Caco-2 (cell line): ENCODE measurements at regions not wholly inside any gene's neighbourhood (a gene's known extent, or its start where the extent isn't known, plus 50 kb on each side); places are given as distances from the start of the nearest gene placed in this dataset.

ENCODE experiments used
- BruUV-seq: library from RNA; stranded (reverse); fragments of 400-500 nt; replicated peaks from 2 replicates; lab custom pipeline; 2021; lab: Mats Ljungman, UMichigan
- CTCF ChIA-PET: fragments of 300-600 bp; sonication (Branson Sonifier 250); formaldehyde crosslinking; loops from one replicate; lab custom pipeline; 2022; ENCODE audit warnings: antibody characterized with exemption; lab: Charles Lee
- POLR2A ChIA-PET: fragments of 300-600 bp; sonication (Branson Sonifier 250); formaldehyde crosslinking; loops from one replicate; lab custom pipeline; 2022; ENCODE audit warnings: antibody characterized with exemption; lab: Charles Lee
- DNase-seq, 2 experiments: peaks; one replicate each; pipeline versions ENCODE4 v3.0.0 to v3.0.0-alpha.2; 2020 to 2022
- H3K27me3 ChIP-seq: replicated peaks from 2 replicates; pipeline ENCODE4 v1.6.0; 2011; ENCODE audit warnings: low read length; ENCODE audit not compliant: control insufficient read depth, insufficient read depth
- H3K36me3 ChIP-seq: 2 replicates; pipeline ENCODE4 v1.5.1; 2011; ENCODE audit warnings: low read length; ENCODE audit not compliant: control insufficient read depth, insufficient read depth
- H3K4me1 ChIP-seq: fragments of 250-450 bp; sonication (Bioruptor Pico); 2 replicates; pipeline ENCODE4 v1.5.1; 2020; ENCODE audit warnings: mild to moderate bottlenecking
- H3K4me3 ChIP-seq: 2 replicates; pipeline ENCODE4 v1.5.1; 2011; ENCODE audit warnings: low read depth, mild to moderate bottlenecking, control low read depth, low read length
- H3K9me3 ChIP-seq: fragments of 250-450 bp; sonication (Bioruptor Pico); 2 replicates; pipeline ENCODE4 v1.5.1; 2020; ENCODE audit warnings: mild to moderate bottlenecking, moderate library complexity
- H3K27ac Mint-ChIP-seq: one replicate; pipeline ENCODE4 v1.8.0; 2022; ENCODE audit warnings: mixed read lengths; ENCODE audit not compliant: unreplicated experiment
- H3K27me3 Mint-ChIP-seq: one replicate; pipeline ENCODE4 v1.8.0; 2022; ENCODE audit warnings: mixed read lengths; ENCODE audit not compliant: insufficient read depth, unreplicated experiment
- H3K36me3 Mint-ChIP-seq: one replicate; pipeline ENCODE4 v1.8.0; 2022; ENCODE audit warnings: mild to moderate bottlenecking, mixed read lengths; ENCODE audit not compliant: insufficient read depth, unreplicated experiment
- H3K4me1 Mint-ChIP-seq: one replicate; pipeline ENCODE4 v1.8.0; 2022; ENCODE audit warnings: low read depth, mixed read lengths; ENCODE audit not compliant: unreplicated experiment
- H3K4me3 Mint-ChIP-seq: one replicate; pipeline ENCODE4 v1.8.0; 2022; ENCODE audit warnings: mild to moderate bottlenecking, moderate library complexity, mixed read lengths; ENCODE audit not compliant: unreplicated experiment
- H3K9me3 Mint-ChIP-seq: one replicate; pipeline ENCODE4 v1.8.0; 2022; ENCODE audit warnings: mixed read lengths; ENCODE audit not compliant: unreplicated experiment
- intact Hi-C: fragments of 100-400 bp; cut with micrococcal nuclease; formaldehyde crosslinking; loops from one replicate; pipeline ENCODE4 v1.10.0; 2022; ENCODE audit not compliant: unreplicated experiment
- TF ChIP-seq, protein P1 (sequence below), 2 experiments: fragments of 200-600 bp in 1 of 2; IDR thresholded peaks; 1 replicate in 1 of 2; 2 replicates in 1 of 2; pipeline versions ENCODE4 v1.5.1 to v1.8.0; 2011 to 2022; ENCODE audit warnings: antibody characterized with exemption in 1 of 2, control low read depth in 1 of 2, inconsistent platforms in 1 of 2, low read depth in 1 of 2, low read length in 1 of 2, mild to moderate bottlenecking in 1 of 2, moderate library complexity in 1 of 2; ENCODE audit not compliant: insufficient read depth in 1 of 2, severe bottlenecking in 1 of 2, unreplicated experiment in 1 of 2

GRCh38 chr22:48797731-48798130, 1029.9 kb downstream of the BRD1 start:
- no TSS peak for BruUV-seq
- no peaks in the 10 kb centered on the region for H3K36me3 ChIP-seq
- Mint-ChIP-seq H3K4me3 (no peak overlapping the region), H3K36me3 (no peaks in the 10 kb centered on the region), H3K9me3 (peaks cover 22% of the 10 kb centered on the region), H3K4me1 (no peaks in the 10 kb centered on the region), H3K27me3 (no peaks in the 10 kb centered on the region), H3K27ac (no peak overlapping the region)
- ChIA-PET POLR2A (no interaction called here), CTCF (no interaction called here)
- H3K9me3 ChIP-seq = no peaks in the 10 kb centered on the region
- H3K4me3 ChIP-seq = no peak overlapping the region
- no peaks in the 10 kb centered on the region for H3K4me1 ChIP-seq
- TF ChIP-seq, protein P1, sequence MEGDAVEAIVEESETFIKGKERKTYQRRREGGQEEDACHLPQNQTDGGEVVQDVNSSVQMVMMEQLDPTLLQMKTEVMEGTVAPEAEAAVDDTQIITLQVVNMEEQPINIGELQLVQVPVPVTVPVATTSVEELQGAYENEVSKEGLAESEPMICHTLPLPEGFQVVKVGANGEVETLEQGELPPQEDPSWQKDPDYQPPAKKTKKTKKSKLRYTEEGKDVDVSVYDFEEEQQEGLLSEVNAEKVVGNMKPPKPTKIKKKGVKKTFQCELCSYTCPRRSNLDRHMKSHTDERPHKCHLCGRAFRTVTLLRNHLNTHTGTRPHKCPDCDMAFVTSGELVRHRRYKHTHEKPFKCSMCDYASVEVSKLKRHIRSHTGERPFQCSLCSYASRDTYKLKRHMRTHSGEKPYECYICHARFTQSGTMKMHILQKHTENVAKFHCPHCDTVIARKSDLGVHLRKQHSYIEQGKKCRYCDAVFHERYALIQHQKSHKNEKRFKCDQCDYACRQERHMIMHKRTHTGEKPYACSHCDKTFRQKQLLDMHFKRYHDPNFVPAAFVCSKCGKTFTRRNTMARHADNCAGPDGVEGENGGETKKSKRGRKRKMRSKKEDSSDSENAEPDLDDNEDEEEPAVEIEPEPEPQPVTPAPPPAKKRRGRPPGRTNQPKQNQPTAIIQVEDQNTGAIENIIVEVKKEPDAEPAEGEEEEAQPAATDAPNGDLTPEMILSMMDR (IDR thresholded peaks at IDR 0.05; ENCODE audit: insufficient read depth in 1 of 2, low read depth in 1 of 2, low read length in 1 of 2, severe bottlenecking in 1 of 2, unreplicated experiment in 1 of 2) = no peak
- DNase-seq = no peak
- H3K27me3 ChIP-seq = no peaks in the 10 kb centered on the region
- intact Hi-C loops = no loop called here

- no peak overlapping the region for H3K4me3 ChIP-seq
- intact Hi-C loops = no loop called here
- Mint-ChIP-seq H3K9me3 (peaks cover 31% of the 10 kb centered on the region), H3K4me3 (no peak overlapping the region), H3K36me3 (no peaks in the 10 kb centered on the region), H3K27ac (no peak overlapping the region), H3K27me3 (no peaks in the 10 kb centered on the region), H3K4me1 (no peaks in the 10 kb centered on the region)
- no peaks in the 10 kb centered on the region for H3K27me3 ChIP-seq
- no peaks in the 10 kb centered on the region for H3K36me3 ChIP-seq
- no peaks in the 10 kb centered on the region for H3K4me1 ChIP-seq
- no peak for DNase-seq
- TF ChIP-seq, protein P1 (IDR thresholded peaks at IDR 0.05; ENCODE audit: insufficient read depth in 1 of 2, low read depth in 1 of 2, low read length in 1 of 2, severe bottlenecking in 1 of 2, unreplicated experiment in 1 of 2) = no peak
- BruUV-seq = no TSS peak
- CTCF ChIA-PET = no interaction called here
- POLR2A ChIA-PET = no interaction called here
- no peaks in the 10 kb centered on the region for H3K9me3 ChIP-seq
Observed at GRCh38 chr22:48796310-48797015, 1031.2 kb downstream of the BRD1 start.

DNA sequence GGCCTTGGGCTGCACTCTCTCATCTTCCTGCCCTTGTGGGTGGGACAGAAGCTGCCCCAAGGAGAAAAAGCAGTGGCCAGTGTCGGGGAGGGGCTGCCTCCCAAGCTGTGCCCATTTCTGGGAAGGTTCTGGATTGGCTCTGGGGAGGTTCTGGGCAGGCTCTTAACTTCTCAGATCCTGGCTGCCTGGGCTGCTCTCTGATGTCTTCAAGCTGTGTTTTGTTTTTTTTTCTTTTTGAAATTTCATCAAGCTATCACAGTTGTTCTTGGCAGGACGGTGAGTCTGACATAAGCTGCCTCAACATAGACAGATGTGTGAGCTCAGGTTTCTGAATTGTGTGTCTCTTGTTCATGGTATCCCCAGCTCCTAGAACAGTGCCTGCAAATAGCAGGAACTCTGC, 1032.0 kb downstream of the BRD1 start:
- Mint-ChIP-seq H3K27me3 (peaks cover 3% of the 10 kb centered on the region), H3K36me3 (no peaks in the 10 kb centered on the region), H3K27ac (no peak overlapping the region), H3K9me3 (peaks cover 38% of the 10 kb centered on the region), H3K4me1 (no peaks in the 10 kb centered on the region), H3K4me3 (no peak overlapping the region)
- DNase-seq = no peak
- ChIA-PET POLR2A (no interaction called here), CTCF (no interaction called here)
- Histone ChIP-seq H3K27me3 (no peaks in the 10 kb centered on the region), H3K9me3 (no peaks in the 10 kb centered on the region), H3K36me3 (no peaks in the 10 kb centered on the region), H3K4me3 (no peak overlapping the region), H3K4me1 (no peaks in the 10 kb centered on the region)
- intact Hi-C loops = no loop called here
- TF ChIP-seq, protein P1 (IDR thresholded peaks at IDR 0.05; ENCODE audit: insufficient read depth in 1 of 2, low read depth in 1 of 2, low read length in 1 of 2, severe bottlenecking in 1 of 2, unreplicated experiment in 1 of 2) = no peak
- no TSS peak for BruUV-seq
